H1 (cell line): ENCODE measurements at regions not wholly inside any gene's neighbourhood (a gene's known extent, or its start where the extent isn't known, plus 50 kb on each side); places are given as distances from the start of the nearest gene placed in this dataset.

ENCODE experiments used
- CHD1 ChIP-seq: IDR thresholded peaks from 2 replicates; pipeline ENCODE4 v1.6.1; 2012; ENCODE audit warnings: low read depth, low read length, improper control_type of control experiment
- TF ChIP-seq, protein P1 (sequence below): fragments of 300-600 bp; sonication (generic); IDR thresholded peaks from 2 replicates; pipeline ENCODE4 v1.7.1; 2012; ENCODE audit warnings: low read length, moderate library complexity, mild to moderate bottlenecking, inconsistent platforms; ENCODE audit not compliant: insufficient replicate concordance

- TF ChIP-seq, protein P1, sequence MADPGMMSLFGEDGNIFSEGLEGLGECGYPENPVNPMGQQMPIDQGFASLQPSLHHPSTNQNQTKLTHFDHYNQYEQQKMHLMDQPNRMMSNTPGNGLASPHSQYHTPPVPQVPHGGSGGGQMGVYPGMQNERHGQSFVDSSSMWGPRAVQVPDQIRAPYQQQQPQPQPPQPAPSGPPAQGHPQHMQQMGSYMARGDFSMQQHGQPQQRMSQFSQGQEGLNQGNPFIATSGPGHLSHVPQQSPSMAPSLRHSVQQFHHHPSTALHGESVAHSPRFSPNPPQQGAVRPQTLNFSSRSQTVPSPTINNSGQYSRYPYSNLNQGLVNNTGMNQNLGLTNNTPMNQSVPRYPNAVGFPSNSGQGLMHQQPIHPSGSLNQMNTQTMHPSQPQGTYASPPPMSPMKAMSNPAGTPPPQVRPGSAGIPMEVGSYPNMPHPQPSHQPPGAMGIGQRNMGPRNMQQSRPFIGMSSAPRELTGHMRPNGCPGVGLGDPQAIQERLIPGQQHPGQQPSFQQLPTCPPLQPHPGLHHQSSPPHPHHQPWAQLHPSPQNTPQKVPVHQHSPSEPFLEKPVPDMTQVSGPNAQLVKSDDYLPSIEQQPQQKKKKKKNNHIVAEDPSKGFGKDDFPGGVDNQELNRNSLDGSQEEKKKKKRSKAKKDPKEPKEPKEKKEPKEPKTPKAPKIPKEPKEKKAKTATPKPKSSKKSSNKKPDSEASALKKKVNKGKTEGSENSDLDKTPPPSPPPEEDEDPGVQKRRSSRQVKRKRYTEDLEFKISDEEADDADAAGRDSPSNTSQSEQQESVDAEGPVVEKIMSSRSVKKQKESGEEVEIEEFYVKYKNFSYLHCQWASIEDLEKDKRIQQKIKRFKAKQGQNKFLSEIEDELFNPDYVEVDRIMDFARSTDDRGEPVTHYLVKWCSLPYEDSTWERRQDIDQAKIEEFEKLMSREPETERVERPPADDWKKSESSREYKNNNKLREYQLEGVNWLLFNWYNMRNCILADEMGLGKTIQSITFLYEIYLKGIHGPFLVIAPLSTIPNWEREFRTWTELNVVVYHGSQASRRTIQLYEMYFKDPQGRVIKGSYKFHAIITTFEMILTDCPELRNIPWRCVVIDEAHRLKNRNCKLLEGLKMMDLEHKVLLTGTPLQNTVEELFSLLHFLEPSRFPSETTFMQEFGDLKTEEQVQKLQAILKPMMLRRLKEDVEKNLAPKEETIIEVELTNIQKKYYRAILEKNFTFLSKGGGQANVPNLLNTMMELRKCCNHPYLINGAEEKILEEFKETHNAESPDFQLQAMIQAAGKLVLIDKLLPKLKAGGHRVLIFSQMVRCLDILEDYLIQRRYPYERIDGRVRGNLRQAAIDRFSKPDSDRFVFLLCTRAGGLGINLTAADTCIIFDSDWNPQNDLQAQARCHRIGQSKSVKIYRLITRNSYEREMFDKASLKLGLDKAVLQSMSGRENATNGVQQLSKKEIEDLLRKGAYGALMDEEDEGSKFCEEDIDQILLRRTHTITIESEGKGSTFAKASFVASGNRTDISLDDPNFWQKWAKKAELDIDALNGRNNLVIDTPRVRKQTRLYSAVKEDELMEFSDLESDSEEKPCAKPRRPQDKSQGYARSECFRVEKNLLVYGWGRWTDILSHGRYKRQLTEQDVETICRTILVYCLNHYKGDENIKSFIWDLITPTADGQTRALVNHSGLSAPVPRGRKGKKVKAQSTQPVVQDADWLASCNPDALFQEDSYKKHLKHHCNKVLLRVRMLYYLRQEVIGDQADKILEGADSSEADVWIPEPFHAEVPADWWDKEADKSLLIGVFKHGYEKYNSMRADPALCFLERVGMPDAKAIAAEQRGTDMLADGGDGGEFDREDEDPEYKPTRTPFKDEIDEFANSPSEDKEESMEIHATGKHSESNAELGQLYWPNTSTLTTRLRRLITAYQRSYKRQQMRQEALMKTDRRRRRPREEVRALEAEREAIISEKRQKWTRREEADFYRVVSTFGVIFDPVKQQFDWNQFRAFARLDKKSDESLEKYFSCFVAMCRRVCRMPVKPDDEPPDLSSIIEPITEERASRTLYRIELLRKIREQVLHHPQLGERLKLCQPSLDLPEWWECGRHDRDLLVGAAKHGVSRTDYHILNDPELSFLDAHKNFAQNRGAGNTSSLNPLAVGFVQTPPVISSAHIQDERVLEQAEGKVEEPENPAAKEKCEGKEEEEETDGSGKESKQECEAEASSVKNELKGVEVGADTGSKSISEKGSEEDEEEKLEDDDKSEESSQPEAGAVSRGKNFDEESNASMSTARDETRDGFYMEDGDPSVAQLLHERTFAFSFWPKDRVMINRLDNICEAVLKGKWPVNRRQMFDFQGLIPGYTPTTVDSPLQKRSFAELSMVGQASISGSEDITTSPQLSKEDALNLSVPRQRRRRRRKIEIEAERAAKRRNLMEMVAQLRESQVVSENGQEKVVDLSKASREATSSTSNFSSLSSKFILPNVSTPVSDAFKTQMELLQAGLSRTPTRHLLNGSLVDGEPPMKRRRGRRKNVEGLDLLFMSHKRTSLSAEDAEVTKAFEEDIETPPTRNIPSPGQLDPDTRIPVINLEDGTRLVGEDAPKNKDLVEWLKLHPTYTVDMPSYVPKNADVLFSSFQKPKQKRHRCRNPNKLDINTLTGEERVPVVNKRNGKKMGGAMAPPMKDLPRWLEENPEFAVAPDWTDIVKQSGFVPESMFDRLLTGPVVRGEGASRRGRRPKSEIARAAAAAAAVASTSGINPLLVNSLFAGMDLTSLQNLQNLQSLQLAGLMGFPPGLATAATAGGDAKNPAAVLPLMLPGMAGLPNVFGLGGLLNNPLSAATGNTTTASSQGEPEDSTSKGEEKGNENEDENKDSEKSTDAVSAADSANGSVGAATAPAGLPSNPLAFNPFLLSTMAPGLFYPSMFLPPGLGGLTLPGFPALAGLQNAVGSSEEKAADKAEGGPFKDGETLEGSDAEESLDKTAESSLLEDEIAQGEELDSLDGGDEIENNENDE, result no peak
- no peak for TF ChIP-seq CHD1
- TF ChIP-seq, all 59 proteins: peak for 0
These were observed 712.8 kb downstream of the SOCS6 start (continued) for GRCh38 chr18:71001597-71001996.
